Activated B cell treated with CpG ODN at 0.5 μM for 24 hours (primary cell): ENCODE measurements at regions not wholly inside any gene's neighbourhood (a gene's known extent, or its start where the extent isn't known, plus 50 kb on each side); places are given as distances from the start of the nearest gene placed in this dataset.

Source experiments
- ATAC-seq: fragments of 200-7000 bp; cut with Tn5 transposase; one replicate; pipeline ENCODE4 v1.10.0; 2021; ENCODE audit warnings: low read depth, mild to moderate bottlenecking, moderate library complexity
- CTCF ChIA-PET: fragments of 350-600 bp; sonication (Branson Sonifier 250); formaldehyde crosslinking; loops from one replicate; lab custom pipeline; 2021; ENCODE audit warnings: antibody characterized with exemption; lab: Charles Lee
- POLR2A ChIA-PET: fragments of 350-600 bp; sonication (Branson Sonifier 250); formaldehyde crosslinking; loops from one replicate; lab custom pipeline; 2021; ENCODE audit warnings: antibody characterized with exemption; lab: Charles Lee
- DNase-seq: peaks from one replicate; pipeline ENCODE4 v3.0.0; 2022
- H3K27ac Mint-ChIP-seq: one replicate; pipeline ENCODE4 v1.8.0; 2020; ENCODE audit warnings: mixed read lengths
- H3K27me3 Mint-ChIP-seq: one replicate; pipeline ENCODE4 v1.8.0; 2021; ENCODE audit warnings: mixed read lengths
- H3K36me3 Mint-ChIP-seq: one replicate; pipeline ENCODE4 v1.8.0; 2021; ENCODE audit warnings: low read depth, mixed read lengths
- H3K4me1 Mint-ChIP-seq: one replicate; pipeline ENCODE4 v1.8.0; 2021; ENCODE audit warnings: mixed read lengths
- H3K4me3 Mint-ChIP-seq: one replicate; pipeline ENCODE4 v1.8.0; 2020; ENCODE audit warnings: mild to moderate bottlenecking, mixed read lengths
- H3K9me3 Mint-ChIP-seq: one replicate; pipeline ENCODE4 v1.8.0; 2020; ENCODE audit warnings: mixed read lengths
- CTCF ChIP-seq: fragments of 200-600 bp; IDR thresholded peaks from one replicate; pipeline ENCODE4 v1.8.0; 2022; ENCODE audit warnings: antibody characterized with exemption, mild to moderate bottlenecking
- intact Hi-C: fragments of 100-400 bp; cut with micrococcal nuclease; formaldehyde crosslinking; loops from one replicate; pipeline ENCODE4 v1.15.1; 2024

GRCh38 chr6:101294676-101295075 lies 98.8 kb upstream of the GRIK2 start:
- H3K4me3 Mint-ChIP-seq, result no peak overlapping the region
- H3K27me3 Mint-ChIP-seq, result no peaks in the 10 kb centered on the region
- peaks cover 18% of the 10 kb centered on the region for H3K9me3 Mint-ChIP-seq
- DNase-seq (no peak), ATAC-seq (no peak)
- no peaks in the 10 kb centered on the region for H3K36me3 Mint-ChIP-seq
- ChIA-PET POLR2A (no interaction called here), CTCF (no interaction called here)
- H3K27ac Mint-ChIP-seq, result no peak overlapping the region
- no peak for TF ChIP-seq CTCF
- H3K4me1 Mint-ChIP-seq, result no peaks in the 10 kb centered on the region
- intact Hi-C loops, result no loop called here

- CTCF ChIA-PET, result no interaction called here
- no peak for TF ChIP-seq CTCF
- H3K4me1 Mint-ChIP-seq, result no peaks in the 10 kb centered on the region
- H3K4me3 Mint-ChIP-seq, result no peak overlapping the region
- ATAC-seq (no peak), DNase-seq (no peak)
- H3K27ac Mint-ChIP-seq, result no peak overlapping the region
- intact Hi-C loops, result no loop called here
- peaks cover 13% of the 10 kb centered on the region for H3K9me3 Mint-ChIP-seq
- no peaks in the 10 kb centered on the region for H3K36me3 Mint-ChIP-seq
- POLR2A ChIA-PET, result no interaction called here
- H3K27me3 Mint-ChIP-seq, result no peaks in the 10 kb centered on the region
These were observed 97.1 kb upstream of the GRIK2 start for GRCh38 chr6:101296169-101296960.

- DNase-seq (no peak), ATAC-seq (no peak)
- CTCF ChIA-PET, result no interaction called here
- POLR2A ChIA-PET, result no interaction called here
- Mint-ChIP-seq H3K36me3 (no peaks in the 10 kb centered on the region), H3K4me1 (no peaks in the 10 kb centered on the region), H3K27me3 (no peaks in the 10 kb centered on the region), H3K27ac (no peak overlapping the region), H3K9me3 (peaks cover 9% of the 10 kb centered on the region), H3K4me3 (no peak overlapping the region)
- no peak for TF ChIP-seq CTCF
- intact Hi-C loops, result no loop called here
These were observed 90.9 kb upstream of the GRIK2 start for GRCh38 chr6:101302593-101302992.

- CTCF ChIA-PET, result no interaction called here
- no peak for ATAC-seq
- no peaks in the 10 kb centered on the region for H3K36me3 Mint-ChIP-seq
- H3K27me3 Mint-ChIP-seq, result no peaks in the 10 kb centered on the region
- intact Hi-C loops, result no loop called here
- POLR2A ChIA-PET, result no interaction called here
- peaks cover 9% of the 10 kb centered on the region for H3K9me3 Mint-ChIP-seq
- no peaks in the 10 kb centered on the region for H3K4me1 Mint-ChIP-seq
- no peak for DNase-seq
- H3K4me3 Mint-ChIP-seq, result no peak overlapping the region
- no peak for TF ChIP-seq CTCF
- no peak overlapping the region for H3K27ac Mint-ChIP-seq
These were observed 90.0 kb upstream of the GRIK2 start for GRCh38 chr6:101303495-101303894.

- H3K4me1 Mint-ChIP-seq, result no peaks in the 10 kb centered on the region
- H3K36me3 Mint-ChIP-seq, result no peaks in the 10 kb centered on the region
- ATAC-seq (no peak), DNase-seq (no peak)
- ChIA-PET POLR2A (no interaction called here), CTCF (no interaction called here)
- no peaks in the 10 kb centered on the region for H3K9me3 Mint-ChIP-seq
- no peak overlapping the region for H3K27ac Mint-ChIP-seq
- no peak overlapping the region for H3K4me3 Mint-ChIP-seq
- H3K27me3 Mint-ChIP-seq, result no peaks in the 10 kb centered on the region
- intact Hi-C loops, result no loop called here
- TF ChIP-seq CTCF, result no peak
These were observed 80.9 kb upstream of the GRIK2 start for GRCh38 chr6:101312652-101313051.
